ENCODE measurements at regions not wholly inside any gene's neighbourhood (a gene's known extent, or its start where the extent isn't known, plus 50 kb on each side); places are given as distances from the start of the nearest gene placed in this dataset.

GRCh38 chr13:33448889-33449288 lies 163.3 kb upstream of the STARD13 start:
- BruUV-seq (replicated peaks), result no TSS peak
- ChIA-PET CTCF (no interaction called here), RAD21 (ENCODE audit: unreplicated experiment) (no interaction called here), POLR2A (no interaction called here), SMC1A (ENCODE audit: uncharacterized antibody, unreplicated experiment) (interaction anchor here (0.9 kb wide), 1 partner anchor 26 kb away, joined by 4 read pairs; no protein-coding TSS in a partner anchor)
- H3K4me1 ChIP-seq (ENCODE audit: control insufficient read depth, insufficient read depth, low read length), result no peaks in the 10 kb centered on the region
- no peak overlapping the region for H3K4me2 ChIP-seq (ENCODE audit: control insufficient read depth, insufficient read depth)
- H2AFZ ChIP-seq (ENCODE audit: control insufficient read depth, low read depth, low read length), result no peak overlapping the region
- no peak overlapping the region for H3K27ac ChIP-seq (ENCODE audit: control insufficient read depth, insufficient read depth)
- no peak for TF ChIP-seq SUZ12 (IDR thresholded peaks at IDR 0.05; ENCODE audit: unreplicated experiment)
- no peak for TF ChIP-seq YY1 (IDR thresholded peaks at IDR 0.05; ENCODE audit: low read depth, low read length)
- no peak for TF ChIP-seq ZZZ3 (IDR thresholded peaks at IDR 0.05; ENCODE audit: control insufficient read depth, insufficient read length, low read depth)
- no peak for TF ChIP-seq RBBP5 (conservative IDR thresholded peaks at IDR 0.05)
- no peak for TF ChIP-seq IRF4 (IDR thresholded peaks at IDR 0.05; ENCODE audit: low read depth, low read length)
- TF ChIP-seq IKZF2 (IDR thresholded peaks at IDR 0.05), result no peak
- no peak for TF ChIP-seq GATAD2B (conservative IDR thresholded peaks at IDR 0.05; ENCODE audit: low read depth)
- no peak for TF ChIP-seq CHD4 (IDR thresholded peaks at IDR 0.05)
- no peak for TF ChIP-seq EP300 (IDR thresholded peaks at IDR 0.05; ENCODE audit: borderline replicate concordance in 1 of 2, control insufficient read depth in 1 of 2, low read depth in 2 of 2, low read length in 2 of 2)
- no peak for TF ChIP-seq IRF3 (IDR thresholded peaks at IDR 0.05)
- ATAC-seq (no peak), FAIRE-seq (no peak), DNase-seq (ENCODE audit: low read depth, low spot score) (no peak)
- H3K36me3 ChIP-seq (ENCODE audit: control insufficient read depth in 2 of 2, insufficient read depth in 2 of 2, low read length in 1 of 2), result no peaks in the 10 kb centered on the region
- H3K9me3 ChIP-seq (replicated peaks; ENCODE audit: control insufficient read depth, insufficient read depth, low read length), result no peaks in the 10 kb centered on the region
- no peaks in the 10 kb centered on the region for H3K27me3 ChIP-seq (replicated peaks in 1 of 2; ENCODE audit: control insufficient read depth in 2 of 2, insufficient read depth in 2 of 2, low read length in 1 of 2)
- H3K4me3 ChIP-seq, result no peak overlapping the region
- in situ Hi-C loops (cut with MboI), result no loop called here
- no peaks in the 10 kb centered on the region for H3K79me2 ChIP-seq (ENCODE audit: control insufficient read depth, insufficient read depth, low read length)
- H3K9ac ChIP-seq (ENCODE audit: control insufficient read depth, insufficient read depth, low read length), result no peak overlapping the region
- WGBS (ENCODE audit: insufficient coverage, insufficient replicate concordance, low lambda C conversion rate, missing lambda C conversion rate), result 56% methylated on average over 1 of the region's 1 CpG
- intact Hi-C loops (cut with micrococcal nuclease; ENCODE audit: unreplicated experiment), result no loop called here
- H4K20me1 ChIP-seq (ENCODE audit: control insufficient read depth, insufficient read depth), result no peaks in the 10 kb centered on the region

Data from GM12878 (cell line).